ENCODE measurements at regions not wholly inside any gene's neighbourhood (a gene's known extent, or its start where the extent isn't known, plus 50 kb on each side); places are given as distances from the start of the nearest gene placed in this dataset.

- peaks cover 62% of the 10 kb centered on the region for H3K27me3 ChIP-seq (ENCODE audit: low read depth)
- no peak overlapping the region for H3K27ac ChIP-seq (replicated peaks)
- intact Hi-C loops (cut with micrococcal nuclease) = no loop called here
These were observed 70.9 kb upstream of the SOX9 start for GRCh38 chr17:72049914-72050313.

GRCh38 chr17:72053036-72053435, 67.8 kb upstream of the SOX9 start:
- no peak for TF ChIP-seq CTCF (IDR thresholded peaks at IDR 0.05; ENCODE audit: borderline replicate concordance)
- DNase-seq = no peak
- Histone ChIP-seq H3K27ac (replicated peaks) (no peak overlapping the region), H3K27me3 (ENCODE audit: low read depth) (peaks cover 51% of the 10 kb centered on the region), H3K4me3 (no peak overlapping the region), H3K36me3 (no peaks in the 10 kb centered on the region), H3K4me1 (peaks cover 6% of the 10 kb centered on the region), H3K9me3 (replicated peaks) (no peaks in the 10 kb centered on the region)
- intact Hi-C loops (cut with micrococcal nuclease) = no loop called here

More at GRCh38 chr17:72049914-72050313, 70.9 kb upstream of the SOX9 start:
- H3K36me3 ChIP-seq = no peaks in the 10 kb centered on the region
- H3K4me1 ChIP-seq = peaks cover 6% of the 10 kb centered on the region
- H3K9me3 ChIP-seq (replicated peaks) = no peaks in the 10 kb centered on the region
- DNase-seq = no peak
- no peak overlapping the region for H3K4me3 ChIP-seq
- no peak for TF ChIP-seq CTCF (IDR thresholded peaks at IDR 0.05; ENCODE audit: borderline replicate concordance)

- H3K4me1 ChIP-seq = peaks cover 6% of the 10 kb centered on the region
- intact Hi-C loops (cut with micrococcal nuclease) = no loop called here
- DNase-seq = no peak
These were observed 67.4 kb upstream of the SOX9 start for GRCh38 chr17:72053449-72053848.

GRCh38 chr17:72056155-72056554, 64.7 kb upstream of the SOX9 start:
- Histone ChIP-seq H3K36me3 (no peaks in the 10 kb centered on the region), H3K27ac (replicated peaks) (no peak overlapping the region), H3K9me3 (replicated peaks) (no peaks in the 10 kb centered on the region), H3K4me1 (peaks cover 6% of the 10 kb centered on the region), H3K4me3 (no peak overlapping the region), H3K27me3 (ENCODE audit: low read depth) (peaks cover 33% of the 10 kb centered on the region)
- no peak for TF ChIP-seq CTCF (IDR thresholded peaks at IDR 0.05; ENCODE audit: borderline replicate concordance)
- intact Hi-C loops (cut with micrococcal nuclease) = no loop called here
- DNase-seq = no peak

More at GRCh38 chr17:72053449-72053848, 67.4 kb upstream of the SOX9 start:
- H3K27ac ChIP-seq (replicated peaks) = no peak overlapping the region
- H3K36me3 ChIP-seq = no peaks in the 10 kb centered on the region
- H3K27me3 ChIP-seq (ENCODE audit: low read depth) = peaks cover 48% of the 10 kb centered on the region
- no peak overlapping the region for H3K4me3 ChIP-seq
- no peak for TF ChIP-seq CTCF (IDR thresholded peaks at IDR 0.05; ENCODE audit: borderline replicate concordance)
- H3K9me3 ChIP-seq (replicated peaks) = no peaks in the 10 kb centered on the region

- no peak for TF ChIP-seq CTCF (IDR thresholded peaks at IDR 0.05; ENCODE audit: borderline replicate concordance)
- intact Hi-C loops (cut with micrococcal nuclease) = no loop called here
These were observed 64.0 kb upstream of the SOX9 start for GRCh38 chr17:72056727-72057290.

More at GRCh38 chr17:72056727-72057290, 64.0 kb upstream of the SOX9 start:
- Histone ChIP-seq H3K27ac (replicated peaks) (no peak overlapping the region), H3K4me3 (no peak overlapping the region), H3K36me3 (no peaks in the 10 kb centered on the region), H3K4me1 (peaks cover 6% of the 10 kb centered on the region), H3K9me3 (replicated peaks) (no peaks in the 10 kb centered on the region), H3K27me3 (ENCODE audit: low read depth) (peaks cover 32% of the 10 kb centered on the region)
- DNase-seq = no peak
